ENCODE measurements at regions not wholly inside any gene's neighbourhood (a gene's known extent, or its start where the extent isn't known, plus 50 kb on each side); places are given as distances from the start of the nearest gene placed in this dataset.

DNA sequence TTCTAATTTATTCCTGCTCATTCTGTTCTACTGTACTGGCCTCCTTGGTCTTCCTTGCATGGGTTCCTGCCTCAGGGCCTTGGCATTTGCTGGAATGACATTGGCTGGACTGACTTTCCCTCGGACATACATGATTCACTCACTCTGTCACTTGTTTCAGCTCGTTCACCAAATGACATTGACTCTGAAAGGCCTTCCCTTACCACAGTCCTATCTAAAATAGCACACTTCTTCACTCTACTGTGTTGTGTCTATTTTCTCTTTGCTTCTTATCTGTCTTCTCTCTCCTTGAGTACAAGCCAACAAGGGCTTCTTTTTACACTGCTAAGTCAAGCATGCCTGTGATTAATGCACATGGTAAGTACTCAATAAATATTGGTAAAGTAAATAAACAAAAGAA is 65.6 kb downstream of the SCG2 start (continued):
- TF ChIP-seq, protein P1, sequence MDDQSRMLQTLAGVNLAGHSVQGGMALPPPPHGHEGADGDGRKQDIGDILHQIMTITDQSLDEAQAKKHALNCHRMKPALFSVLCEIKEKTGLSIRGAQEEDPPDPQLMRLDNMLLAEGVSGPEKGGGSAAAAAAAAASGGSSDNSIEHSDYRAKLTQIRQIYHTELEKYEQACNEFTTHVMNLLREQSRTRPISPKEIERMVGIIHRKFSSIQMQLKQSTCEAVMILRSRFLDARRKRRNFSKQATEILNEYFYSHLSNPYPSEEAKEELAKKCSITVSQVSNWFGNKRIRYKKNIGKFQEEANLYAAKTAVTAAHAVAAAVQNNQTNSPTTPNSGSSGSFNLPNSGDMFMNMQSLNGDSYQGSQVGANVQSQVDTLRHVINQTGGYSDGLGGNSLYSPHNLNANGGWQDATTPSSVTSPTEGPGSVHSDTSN (IDR thresholded peaks at IDR 0.05; ENCODE audit: insufficient replicate concordance, low read depth, low read length), result no peak
- no peak for TF ChIP-seq IRF5 (IDR thresholded peaks at IDR 0.05; ENCODE audit: borderline replicate concordance)
- no peak for TF ChIP-seq MEF2B (IDR thresholded peaks at IDR 0.05; ENCODE audit: partially characterized antibody, poor library complexity, severe bottlenecking)

GRCh38 chr2:223537115-223537514 is 65.0 kb downstream of the SCG2 start:
- SMC1A ChIA-PET (ENCODE audit: uncharacterized antibody, unreplicated experiment), result no interaction called here
- WGBS (ENCODE audit: insufficient coverage, insufficient replicate concordance, low lambda C conversion rate, missing lambda C conversion rate), result 0% methylated on average over 1 of the region's 1 CpG
- Histone ChIP-seq H3K27ac (ENCODE audit: control insufficient read depth, insufficient read depth) (no peak overlapping the region), H3K4me1 (ENCODE audit: control insufficient read depth, insufficient read depth, low read length) (no peaks in the 10 kb centered on the region), H3K9me3 (replicated peaks; ENCODE audit: control insufficient read depth, insufficient read depth, low read length) (no peaks in the 10 kb centered on the region), H3K4me3 (no peak overlapping the region), H3K9ac (ENCODE audit: control insufficient read depth, insufficient read depth, low read length) (no peak overlapping the region), H3K4me2 (ENCODE audit: control insufficient read depth, insufficient read depth) (no peak overlapping the region), H2AFZ (ENCODE audit: control insufficient read depth, low read depth, low read length) (no peak overlapping the region), H3K27me3 (replicated peaks in 1 of 2; ENCODE audit: control insufficient read depth in 2 of 2, insufficient read depth in 2 of 2, low read length in 1 of 2) (no peaks in the 10 kb centered on the region; a peak in 2 of 4 replicates), H4K20me1 (ENCODE audit: control insufficient read depth, insufficient read depth) (no peaks in the 10 kb centered on the region), H3K36me3 (ENCODE audit: control insufficient read depth in 2 of 2, insufficient read depth in 2 of 2, low read length in 1 of 2) (no peaks in the 10 kb centered on the region), H3K79me2 (ENCODE audit: control insufficient read depth, insufficient read depth, low read length) (no peaks in the 10 kb centered on the region)
- TF ChIP-seq IKZF1 (conservative IDR thresholded peaks at IDR 0.05) (no peak), ZNF384 (IDR thresholded peaks at IDR 0.05; ENCODE audit: borderline replicate concordance, low read depth, low read length) (no peak), NKRF (conservative IDR thresholded peaks at IDR 0.05) (no peak), RELB (IDR thresholded peaks at IDR 0.05; ENCODE audit: low read depth) (no peak), ASH2L (IDR thresholded peaks at IDR 0.05; ENCODE audit: borderline replicate concordance, low read depth) (no peak), SUPT20H (IDR thresholded peaks at IDR 0.05; ENCODE audit: borderline replicate concordance, control insufficient read depth, low read depth, low read length) (no peak), NBN (IDR thresholded peaks at IDR 0.05) (no peak), MYB (IDR thresholded peaks at IDR 0.05; ENCODE audit: borderline replicate concordance, low read depth, low read length) (no peak), NFXL1 (IDR thresholded peaks at IDR 0.05; ENCODE audit: borderline replicate concordance) (no peak), IRF5 (IDR thresholded peaks at IDR 0.05; ENCODE audit: borderline replicate concordance) (no peak), GABPA (IDR thresholded peaks at IDR 0.05; ENCODE audit: low read depth) (no peak)
- ATAC-seq (no peak), FAIRE-seq (no peak), DNase-seq (ENCODE audit: low read depth, low spot score) (no peak)
- CTCF ChIA-PET, result no interaction called here
- in situ Hi-C loops (cut with MboI), result no loop called here
- intact Hi-C loops (cut with micrococcal nuclease; ENCODE audit: unreplicated experiment), result no loop called here
- BruUV-seq (replicated peaks), result no TSS peak
- POLR2A ChIA-PET, result no interaction called here
- RAD21 ChIA-PET (ENCODE audit: unreplicated experiment), result no interaction called here

Data from GM12878 (cell line).